BE2C (cell line): ENCODE measurements at regions not wholly inside any gene's neighbourhood (a gene's known extent, or its start where the extent isn't known, plus 50 kb on each side); places are given as distances from the start of the nearest gene placed in this dataset.

Experiments used
- DNase-seq: peaks from one replicate; pipeline ENCODE4 v3.0.0-alpha.2; 2020
- H3K27me3 ChIP-seq: fragments of 250-450 bp; sonication (Bioruptor Pico); 2 replicates; pipeline ENCODE4 v1.5.1; 2020; ENCODE audit warnings: mild to moderate bottlenecking
- H3K36me3 ChIP-seq: fragments of 250-450 bp; sonication (Bioruptor Pico); 2 replicates; pipeline ENCODE4 v1.5.1; 2020; ENCODE audit warnings: mild to moderate bottlenecking
- H3K4me1 ChIP-seq: fragments of 250-450 bp; sonication (Bioruptor Pico); 2 replicates; pipeline ENCODE4 v1.5.1; 2020
- H3K4me3 ChIP-seq: 2 replicates; pipeline ENCODE4 v1.5.1; 2011; ENCODE audit warnings: low read depth, low read length
- H3K9me3 ChIP-seq: fragments of 250-450 bp; sonication (Bioruptor Pico); 2 replicates; pipeline ENCODE4 v1.5.1; 2020
- TF ChIP-seq, protein P1 (sequence below): IDR thresholded peaks from 2 replicates; pipeline ENCODE4 v1.5.1; 2012; ENCODE audit warnings: mild to moderate bottlenecking, low read depth, low read length

DNA sequence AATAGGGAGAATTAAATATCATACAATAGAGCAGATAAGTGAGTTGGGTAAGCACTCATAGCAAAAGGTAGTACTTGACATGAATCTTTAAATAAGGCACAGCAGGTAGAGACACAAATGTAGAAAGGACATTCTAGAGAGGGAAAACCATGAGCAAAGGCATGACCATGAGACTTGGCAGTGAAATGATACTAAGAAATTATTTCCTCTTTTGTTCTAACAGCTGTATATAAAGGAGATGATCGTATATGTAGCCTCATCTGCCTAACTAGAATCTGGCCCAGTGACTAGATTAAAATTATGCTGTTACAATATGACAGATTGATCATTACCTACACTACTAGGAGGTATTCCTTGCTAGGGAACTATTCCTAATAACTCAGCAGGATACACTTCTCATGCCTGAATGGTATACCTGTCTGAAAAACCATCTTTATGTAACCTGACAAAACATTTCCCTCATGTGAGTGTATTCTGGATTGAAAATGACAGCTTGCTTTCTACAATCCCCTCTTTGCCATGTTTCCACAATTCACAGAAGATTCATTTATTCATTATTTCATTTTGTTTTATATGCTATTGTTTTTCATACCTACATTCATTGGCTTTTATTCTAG lies 725.7 kb downstream of the C12orf50 start:
- Histone ChIP-seq H3K27me3 (no peaks in the 10 kb centered on the region), H3K9me3 (no peaks in the 10 kb centered on the region), H3K4me1 (peaks cover 4% of the 10 kb centered on the region; the same call in 1 of the 2 replicates), H3K36me3 (no peaks in the 10 kb centered on the region), H3K4me3 (no peak overlapping the region)
- TF ChIP-seq, protein P1, sequence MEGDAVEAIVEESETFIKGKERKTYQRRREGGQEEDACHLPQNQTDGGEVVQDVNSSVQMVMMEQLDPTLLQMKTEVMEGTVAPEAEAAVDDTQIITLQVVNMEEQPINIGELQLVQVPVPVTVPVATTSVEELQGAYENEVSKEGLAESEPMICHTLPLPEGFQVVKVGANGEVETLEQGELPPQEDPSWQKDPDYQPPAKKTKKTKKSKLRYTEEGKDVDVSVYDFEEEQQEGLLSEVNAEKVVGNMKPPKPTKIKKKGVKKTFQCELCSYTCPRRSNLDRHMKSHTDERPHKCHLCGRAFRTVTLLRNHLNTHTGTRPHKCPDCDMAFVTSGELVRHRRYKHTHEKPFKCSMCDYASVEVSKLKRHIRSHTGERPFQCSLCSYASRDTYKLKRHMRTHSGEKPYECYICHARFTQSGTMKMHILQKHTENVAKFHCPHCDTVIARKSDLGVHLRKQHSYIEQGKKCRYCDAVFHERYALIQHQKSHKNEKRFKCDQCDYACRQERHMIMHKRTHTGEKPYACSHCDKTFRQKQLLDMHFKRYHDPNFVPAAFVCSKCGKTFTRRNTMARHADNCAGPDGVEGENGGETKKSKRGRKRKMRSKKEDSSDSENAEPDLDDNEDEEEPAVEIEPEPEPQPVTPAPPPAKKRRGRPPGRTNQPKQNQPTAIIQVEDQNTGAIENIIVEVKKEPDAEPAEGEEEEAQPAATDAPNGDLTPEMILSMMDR: no peak
- no peak for DNase-seq

DNA sequence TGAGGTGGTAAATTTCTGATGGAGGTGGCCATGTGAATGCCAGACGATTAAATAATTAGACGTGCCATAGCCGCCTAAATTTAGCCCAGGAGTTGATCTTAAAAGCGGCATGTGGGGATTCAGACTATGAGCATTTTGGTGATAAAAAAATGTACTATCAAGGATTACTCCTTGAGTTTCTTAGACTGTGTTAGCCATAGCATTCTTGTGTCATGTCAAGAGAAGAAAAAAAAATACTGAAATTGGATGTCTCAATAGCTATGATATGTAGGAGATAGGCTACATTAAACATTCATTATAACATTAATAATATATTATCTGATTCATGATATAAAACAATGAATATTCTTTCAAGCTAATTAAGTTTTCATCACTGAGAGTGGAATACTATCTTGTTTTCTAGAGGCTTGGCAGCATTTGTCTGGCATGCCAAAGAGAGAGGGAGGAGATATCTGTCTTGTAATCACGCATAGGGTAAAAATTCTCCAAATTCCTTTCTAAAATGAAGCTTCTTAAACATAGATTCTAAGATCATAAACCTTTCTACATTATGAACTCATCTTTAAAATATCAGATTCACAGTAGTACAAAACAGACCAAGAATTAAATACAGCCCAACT lies 727.0 kb downstream of the C12orf50 start:
- no peaks in the 10 kb centered on the region for H3K9me3 ChIP-seq
- TF ChIP-seq, protein P1: no peak
- H3K4me3 ChIP-seq: no peak overlapping the region
- H3K27me3 ChIP-seq: no peaks in the 10 kb centered on the region
- H3K4me1 ChIP-seq: peaks cover 4% of the 10 kb centered on the region; the same call in 1 of the 2 replicates
- H3K36me3 ChIP-seq: no peaks in the 10 kb centered on the region
- no peak for DNase-seq

DNA sequence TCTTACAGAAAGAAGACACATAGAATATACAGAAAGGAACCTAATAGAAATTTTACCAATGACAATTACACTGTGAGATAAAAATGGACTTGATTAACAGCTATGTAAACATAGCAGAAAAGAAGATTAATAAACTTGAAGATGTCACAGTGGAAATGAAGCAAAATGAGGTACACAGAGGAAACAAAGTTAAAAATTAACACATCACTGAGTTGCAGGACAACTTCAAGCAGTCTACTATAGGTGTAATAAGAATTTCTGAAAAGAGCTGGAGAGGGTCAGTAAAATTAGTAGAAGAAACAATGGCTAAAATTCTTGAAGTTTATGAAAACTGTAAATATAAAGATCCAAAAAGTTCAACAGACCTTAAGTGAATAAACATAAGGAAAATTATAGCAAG lies 738.7 kb downstream of the C12orf50 start:
- Histone ChIP-seq H3K9me3 (no peaks in the 10 kb centered on the region; the same call in 1 of the 2 replicates), H3K4me1 (peaks cover 8% of the 10 kb centered on the region), H3K27me3 (no peaks in the 10 kb centered on the region), H3K4me3 (no peak overlapping the region), H3K36me3 (no peaks in the 10 kb centered on the region)
- TF ChIP-seq, protein P1: no peak
- DNase-seq: no peak

DNA sequence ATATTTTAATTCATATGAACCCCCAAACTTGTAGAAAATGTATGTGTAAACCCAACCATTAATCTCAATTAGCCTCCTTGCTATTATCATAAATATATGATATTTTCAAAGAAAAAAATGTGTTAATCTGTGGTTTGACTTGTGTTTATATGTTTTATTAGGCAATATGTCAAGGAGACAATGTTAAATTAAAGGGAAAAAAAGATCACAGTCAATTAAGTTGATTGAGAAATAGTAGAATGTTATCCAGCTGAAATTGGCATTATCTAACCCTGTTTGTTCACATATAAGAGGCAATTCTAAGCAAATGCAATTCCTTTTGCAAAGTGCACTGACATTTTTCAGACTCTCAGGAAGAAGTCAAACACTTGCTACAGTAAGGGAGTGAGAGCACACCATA lies 745.3 kb downstream of the C12orf50 start:
- H3K27me3 ChIP-seq: no peaks in the 10 kb centered on the region
- H3K36me3 ChIP-seq: no peaks in the 10 kb centered on the region
- peaks cover 9% of the 10 kb centered on the region for H3K4me1 ChIP-seq
- no peak for DNase-seq
- no peaks in the 10 kb centered on the region for H3K9me3 ChIP-seq
- TF ChIP-seq, protein P1: no peak
- no peak overlapping the region for H3K4me3 ChIP-seq

DNA sequence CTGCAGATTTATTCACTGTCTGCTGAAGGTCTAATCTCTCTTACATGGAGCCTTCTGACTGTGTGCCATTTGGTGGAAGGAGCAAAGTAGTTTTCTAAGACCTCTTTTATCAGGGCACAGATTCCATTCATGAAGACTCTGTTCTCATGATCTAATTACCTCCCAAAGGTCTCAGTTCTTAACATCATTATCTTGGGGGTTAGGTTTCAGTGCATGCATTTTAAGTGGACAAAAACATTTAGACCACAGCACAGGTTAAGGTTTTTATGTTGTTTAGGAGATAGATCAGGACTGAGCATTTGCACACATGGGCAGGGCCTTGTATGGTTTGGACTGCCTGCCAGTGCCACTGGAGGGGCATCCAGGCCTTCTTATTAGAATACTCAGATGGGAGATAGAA lies 746.1 kb downstream of the C12orf50 start:
- no peaks in the 10 kb centered on the region for H3K36me3 ChIP-seq
- H3K4me1 ChIP-seq: peaks cover 9% of the 10 kb centered on the region
- peak; percentile 40 for DNase-seq
- H3K27me3 ChIP-seq: no peaks in the 10 kb centered on the region
- no peak overlapping the region for H3K4me3 ChIP-seq
- TF ChIP-seq, protein P1: peak; percentile 24; the same call in 1 of the 2 replicates
- no peaks in the 10 kb centered on the region for H3K9me3 ChIP-seq

DNA sequence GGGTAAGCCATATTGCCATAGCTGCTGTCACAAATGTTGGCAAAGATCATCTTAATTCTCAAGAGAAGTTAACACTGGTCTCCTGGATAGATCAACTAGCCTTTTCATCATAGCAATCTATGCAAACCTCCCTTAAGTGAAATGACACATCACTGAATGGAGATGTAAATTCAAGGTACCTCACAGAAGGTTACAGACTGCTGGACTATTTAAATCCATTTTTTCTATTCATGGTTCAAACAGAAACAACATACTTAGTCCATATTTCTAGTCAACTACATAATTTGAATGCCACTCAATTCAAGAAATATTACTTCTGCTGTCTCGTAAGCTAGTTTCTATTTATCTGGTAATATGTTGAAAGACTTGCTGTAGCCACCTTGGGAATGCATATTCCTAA lies 748.3 kb downstream of the C12orf50 start:
- no peak overlapping the region for H3K4me3 ChIP-seq
- H3K27me3 ChIP-seq: no peaks in the 10 kb centered on the region
- TF ChIP-seq, protein P1: no peak
- DNase-seq: no peak
- no peaks in the 10 kb centered on the region for H3K9me3 ChIP-seq
- H3K36me3 ChIP-seq: no peaks in the 10 kb centered on the region
- peaks cover 9% of the 10 kb centered on the region for H3K4me1 ChIP-seq
